SK-N-SH (cell line): ENCODE measurements at regions not wholly inside any gene's neighbourhood (a gene's known extent, or its start where the extent isn't known, plus 50 kb on each side); places are given as distances from the start of the nearest gene placed in this dataset.

Source experiments
- CTCF ChIA-PET: fragments of 300-600, 350-600 bp; formaldehyde crosslinking; extraction: SDS; loops from one replicate; lab custom pipeline; 2021; lab: Yijun Ruan, JAX
- POLR2A ChIA-PET: fragments of 350-600 bp; sonication (Branson Sonifier 250); formaldehyde crosslinking; extraction: SDS; loops from one replicate; lab custom pipeline; 2020; ENCODE audit warnings: antibody characterized with exemption, inconsistent platforms; lab: Yijun Ruan, JAX
- DNase-seq: peaks from one replicate; pipeline ENCODE4 v3.0.0; 2012
- H2AFZ ChIP-seq: fragments of 200-600 bp; sonication (generic); 2 replicates; pipeline ENCODE4 v1.8.1; 2016; ENCODE audit warnings: antibody characterized with exemption, mild to moderate bottlenecking, low read depth
- H3F3A ChIP-seq: fragments of 200-600 bp; sonication (generic); replicated peaks from 2 replicates; pipeline ENCODE3; 2016; ENCODE audit warnings: antibody characterized with exemption, mild to moderate bottlenecking; ENCODE audit not compliant: insufficient read depth
- H3K27ac ChIP-seq, 2 experiments: fragments of 200-500 bp in 1 of 2; fragments of 200-600 bp in 1 of 2; sonication (Bioruptor generic) in 1 of 2; sonication (generic), shearing (Covaris generic) in 1 of 2; 2 replicates each; pipeline versions ENCODE4 v1.5.1 to v1.6.1; 2014 to 2016; ENCODE audit warnings: low read depth in 2 of 2, inconsistent platforms in 1 of 2, low read length in 1 of 2, mild to moderate bottlenecking in 1 of 2, mixed read lengths in 1 of 2
- H3K27me3 ChIP-seq: fragments of 200-600 bp; sonication (generic), shearing (Covaris generic); 2 replicates; pipeline ENCODE4 v1.6.1; 2016; ENCODE audit warnings: mixed run types; ENCODE audit not compliant: insufficient read depth
- H3K36me3 ChIP-seq, 2 experiments: fragments of 200-500 bp in 1 of 2; fragments of 200-600 bp in 1 of 2; sonication (Bioruptor generic) in 1 of 2; sonication (generic) in 1 of 2; replicated peaks in 1 of 2; 2 replicates each; pipeline versions ENCODE3 to v1.5.1; 2014 to 2016; ENCODE audit warnings: low read length in 1 of 2, mild to moderate bottlenecking in 1 of 2; ENCODE audit not compliant: insufficient read depth in 2 of 2, control insufficient read depth in 1 of 2
- H3K4me1 ChIP-seq, 2 experiments: fragments of 200-500 bp in 1 of 2; fragments of 200-600 bp in 1 of 2; sonication (Bioruptor generic) in 1 of 2; sonication (generic), shearing (Covaris generic) in 1 of 2; 2 replicates each; pipeline versions ENCODE4 v1.5.1 to v1.6.1; 2014 to 2016; ENCODE audit warnings: low read depth in 1 of 2, low read length in 1 of 2, mixed run types in 1 of 2; ENCODE audit not compliant: insufficient read depth in 2 of 2, control insufficient read depth in 1 of 2
- H3K4me2 ChIP-seq: fragments of 200-600 bp; sonication (generic), shearing (Covaris generic); 2 replicates; pipeline ENCODE4 v1.6.1; 2017; ENCODE audit warnings: mixed run types
- H3K4me3 ChIP-seq, 2 experiments: fragments of 200-500 bp in 1 of 2; fragments of 200-600 bp in 1 of 2; sonication (Bioruptor generic) in 1 of 2; sonication (generic), shearing (Covaris generic) in 1 of 2; 2 replicates each; pipeline versions ENCODE4 v1.5.1 to v1.8.1; 2014 to 2016; ENCODE audit warnings: low read depth in 2 of 2, inconsistent platforms in 1 of 2, low read length in 1 of 2, mild to moderate bottlenecking in 1 of 2, mixed read lengths in 1 of 2, moderate library complexity in 1 of 2
- H3K79me2 ChIP-seq: fragments of 200-600 bp; sonication (generic); 2 replicates; pipeline ENCODE4 v1.8.1; 2017; ENCODE audit warnings: mild to moderate bottlenecking; ENCODE audit not compliant: insufficient read depth
- H3K9ac ChIP-seq: fragments of 200-600 bp; sonication (generic); 2 replicates; pipeline ENCODE4 v1.6.1; 2017; ENCODE audit warnings: mixed run types
- H3K9me2 ChIP-seq: fragments of 200-600 bp; sonication (generic); 2 replicates; pipeline ENCODE4 v1.6.1; 2017; ENCODE audit warnings: mixed run types
- H3K9me3 ChIP-seq: fragments of 200-600 bp; sonication (generic); 2 replicates; pipeline ENCODE4 v1.6.1; 2017; ENCODE audit warnings: mixed run types, mild to moderate bottlenecking, moderate library complexity
- H4K20me1 ChIP-seq: fragments of 200-600 bp; sonication (generic); 2 replicates; pipeline ENCODE4 v1.6.1; 2017; ENCODE audit warnings: mild to moderate bottlenecking, mixed run types; ENCODE audit not compliant: insufficient read depth
- CTCF ChIP-seq: fragments of 200-600 bp; sonication (generic); IDR thresholded peaks from 2 replicates; pipeline ENCODE4 v1.6.1; 2017; ENCODE audit warnings: antibody characterized with exemption, mild to moderate bottlenecking, moderate library complexity
- ELF1 ChIP-seq: IDR thresholded peaks from 2 replicates; pipeline ENCODE4 v1.4.0; 2012
- EP300 ChIP-seq, 2 experiments: IDR thresholded peaks; 2 replicates each; pipeline versions ENCODE4 v1.4.0 to v1.6.1; 2012; ENCODE audit warnings: borderline replicate concordance in 1 of 2, low read depth in 1 of 2, low read length in 1 of 2
- FOXJ3 ChIP-seq: sonication (generic); formaldehyde crosslinking; IDR thresholded peaks from 2 replicates; pipeline ENCODE4 v1.5.1; 2020; ENCODE audit warnings: mild to moderate bottlenecking, missing genetic modification reagents
- FOXM1 ChIP-seq: IDR thresholded peaks from 2 replicates; pipeline ENCODE4 v1.4.0; 2012; ENCODE audit warnings: low read depth, mild to moderate bottlenecking
- GABPA ChIP-seq: IDR thresholded peaks from 2 replicates; pipeline ENCODE4 v1.4.0; 2012; ENCODE audit warnings: low read depth, mild to moderate bottlenecking
- GATA2 ChIP-seq: sonication (generic); formaldehyde crosslinking; IDR thresholded peaks from 2 replicates; pipeline ENCODE4 v1.5.0; 2020; ENCODE audit warnings: mild to moderate bottlenecking, missing genetic modification reagents
- IRF3 ChIP-seq: fragments of 150-350 bp; IDR thresholded peaks from 2 replicates; pipeline ENCODE4 v1.6.1; 2016; ENCODE audit warnings: mild to moderate bottlenecking, low read depth, low read length
- JUND ChIP-seq: IDR thresholded peaks from 2 replicates; pipeline ENCODE4 v1.4.0; 2012
- MAX ChIP-seq: IDR thresholded peaks from 2 replicates; pipeline ENCODE4 v1.4.0; 2012; ENCODE audit warnings: low read depth
- MEF2A ChIP-seq: IDR thresholded peaks from 2 replicates; pipeline ENCODE4 v1.4.0; 2012; ENCODE audit warnings: low read depth, borderline replicate concordance
- MXI1 ChIP-seq: IDR thresholded peaks from 2 replicates; pipeline ENCODE4 v1.6.1; 2012; ENCODE audit warnings: mild to moderate bottlenecking, low read depth, low read length, improper control_type of control experiment
- NFIC ChIP-seq: IDR thresholded peaks from 2 replicates; pipeline ENCODE4 v1.4.0; 2012; ENCODE audit warnings: borderline replicate concordance
- NRF1 ChIP-seq: IDR thresholded peaks from 2 replicates; pipeline ENCODE4 v1.6.1; 2012; ENCODE audit warnings: low read depth, mild to moderate bottlenecking, low read length
- REST ChIP-seq: IDR thresholded peaks from 2 replicates; pipeline ENCODE4 v1.6.1; 2012; ENCODE audit warnings: mild to moderate bottlenecking, low read depth, low read length, moderate library complexity
- SMC3 ChIP-seq: IDR thresholded peaks from 2 replicates; pipeline ENCODE4 v1.6.1; 2012; ENCODE audit warnings: low read depth, low read length, improper control_type of control experiment
- TAF1 ChIP-seq: IDR thresholded peaks from 2 replicates; pipeline ENCODE4 v1.6.1; 2012; ENCODE audit warnings: low read depth, mild to moderate bottlenecking, low read length, moderate library complexity, borderline replicate concordance
- TCF12 ChIP-seq: IDR thresholded peaks from 2 replicates; pipeline ENCODE4 v1.4.0; 2012
- USF2 ChIP-seq: fragments of 150-350 bp; IDR thresholded peaks from 2 replicates; pipeline ENCODE4 v1.6.1; 2017; ENCODE audit warnings: antibody characterized with exemption, low read length, low read depth, borderline replicate concordance
- ZBTB33 ChIP-seq: IDR thresholded peaks from 2 replicates; pipeline ENCODE4 v1.4.0; 2012; ENCODE audit warnings: low read depth, borderline replicate concordance
- WGBS: methylation state at CpG from one replicate; pipeline ENCODE4 v1.1.6; 2017; ENCODE audit warnings: low lambda C conversion rate; 5-methylcytosine and 5-hydroxymethylcytosine counted together

- no peak overlapping the region for H2AFZ ChIP-seq
- no peak overlapping the region for H3K4me2 ChIP-seq
- DNase-seq, result no peak
- no peak overlapping the region for H3K9ac ChIP-seq
- ChIA-PET CTCF (no interaction called here), POLR2A (no interaction called here)
- H3K27ac ChIP-seq, result no peak overlapping the region
- H4K20me1 ChIP-seq, result no peaks in the 10 kb centered on the region
- H3K36me3 ChIP-seq, result no peaks in the 10 kb centered on the region
- peaks cover 9% of the 10 kb centered on the region; the same call in 1 of the 2 replicates for H3K27me3 ChIP-seq
- 8% methylated on average over 5 of the region's 7 CpGs for WGBS
- H3K9me2 ChIP-seq, result no peaks in the 10 kb centered on the region
- H3F3A ChIP-seq, result no peaks in the 10 kb centered on the region
- no peaks in the 10 kb centered on the region for H3K79me2 ChIP-seq
- no peak overlapping the region for H3K4me3 ChIP-seq
- H3K9me3 ChIP-seq, result peaks cover 4% of the 10 kb centered on the region; the same call in 1 of the 2 replicates
- H3K4me1 ChIP-seq, result no peaks in the 10 kb centered on the region
- no peak for TF ChIP-seq ELF1
- no peak for TF ChIP-seq JUND
- no peak for TF ChIP-seq FOXJ3 (CRISPR knock-in tag)
- TF ChIP-seq REST, result no peak
- TF ChIP-seq NRF1, result no peak
- TF ChIP-seq USF2, result no peak
- no peak for TF ChIP-seq MXI1
- no peak for TF ChIP-seq MEF2A
- TF ChIP-seq SMC3, result no peak
- no peak for TF ChIP-seq EP300 (IDR thresholded peaks at IDR 0.05; ENCODE audit: borderline replicate concordance in 1 of 2, low read depth in 1 of 2, low read length in 1 of 2)
- no peak for TF ChIP-seq ZBTB33
- no peak for TF ChIP-seq GATA2
- no peak for TF ChIP-seq CTCF
- no peak for TF ChIP-seq TAF1
- no peak for TF ChIP-seq IRF3
- no peak for TF ChIP-seq TCF12
- TF ChIP-seq MAX, result no peak
- no peak for TF ChIP-seq GABPA
- TF ChIP-seq NFIC, result no peak
- no peak for TF ChIP-seq FOXM1
Measured at GRCh38 chr10:44458671-44459413, 73.9 kb upstream of the CXCL12 start.
